ENCODE measurements at regions not wholly inside any gene's neighbourhood (a gene's known extent, or its start where the extent isn't known, plus 50 kb on each side); places are given as distances from the start of the nearest gene placed in this dataset.
"Not testable (repeated sequence)": the region's sequence is repeated elsewhere in the genome, so short reads cannot be mapped to it uniquely, and the experiment has no call there.

GRCh38 chr18:15407874-15408273 is 659.9 kb downstream of the ANKRD30B start:
- TF ChIP-seq EZH2phosphoT487 (IDR thresholded peaks at IDR 0.05; ENCODE audit: borderline replicate concordance, low read length); CTCF (conservative IDR thresholded peaks at IDR 0.05; ENCODE audit: low read depth, low read length): not testable (repeated sequence)

Data from PC-3 (cell line).